PFSK-1 (cell line): ENCODE measurements at regions not wholly inside any gene's neighbourhood (a gene's known extent, or its start where the extent isn't known, plus 50 kb on each side); places are given as distances from the start of the nearest gene placed in this dataset.

Source experiments
- FOXP2 ChIP-seq: optimal IDR thresholded peaks from 2 replicates; pipeline ENCODE3; 2011; ENCODE audit warnings: borderline replicate concordance, control low read depth, inconsistent platforms; ENCODE audit not compliant: insufficient read depth; ENCODE audit errors: extremely low read length, extremely low read depth
- POLR2AphosphoS5 ChIP-seq: IDR thresholded peaks from 2 replicates; pipeline ENCODE4 v1.6.1; 2012; ENCODE audit warnings: low read depth, mild to moderate bottlenecking, control low read depth, low read length, moderate library complexity
- REST ChIP-seq, 2 experiments: IDR thresholded peaks; 2 replicates each; pipeline versions ENCODE4 v1.6.1 to v1.8.0; 2011 to 2012; ENCODE audit warnings: low read depth in 2 of 2, low read length in 2 of 2, control low read depth in 1 of 2, inconsistent platforms in 1 of 2, mild to moderate bottlenecking in 1 of 2, moderate library complexity in 1 of 2; ENCODE audit not compliant: insufficient read depth in 1 of 2
- SIN3A ChIP-seq: IDR thresholded peaks from 2 replicates; pipeline ENCODE4 v1.6.1; 2012; ENCODE audit warnings: mild to moderate bottlenecking, low read length, moderate library complexity, borderline replicate concordance; ENCODE audit not compliant: insufficient read depth
- TAF1 ChIP-seq: IDR thresholded peaks from 2 replicates; pipeline ENCODE4 v1.6.1; 2012; ENCODE audit warnings: low read length, control low read depth, borderline replicate concordance; ENCODE audit not compliant: insufficient read depth

- no peak for TF ChIP-seq REST (IDR thresholded peaks at IDR 0.05; ENCODE audit: insufficient read depth in 1 of 2, low read depth in 2 of 2, low read length in 2 of 2)
- no peak for TF ChIP-seq FOXP2
- TF ChIP-seq SIN3A = no peak
- TF ChIP-seq TAF1 = no peak
- TF ChIP-seq POLR2AphosphoS5 = no peak
These were observed 603.0 kb downstream of the CCDC171 start for GRCh38 chr9:16155878-16156277.

GRCh38 chr9:16157216-16157615 lies 604.4 kb downstream of the CCDC171 start:
- TF ChIP-seq TAF1 = no peak
- no peak for TF ChIP-seq REST (IDR thresholded peaks at IDR 0.05; ENCODE audit: insufficient read depth in 1 of 2, low read depth in 2 of 2, low read length in 2 of 2)
- no peak for TF ChIP-seq SIN3A

- no peak for TF ChIP-seq REST (IDR thresholded peaks at IDR 0.05; ENCODE audit: insufficient read depth in 1 of 2, low read depth in 2 of 2, low read length in 2 of 2)
- TF ChIP-seq TAF1 = no peak
- TF ChIP-seq POLR2AphosphoS5 = no peak
- TF ChIP-seq SIN3A = no peak
- no peak for TF ChIP-seq FOXP2
These were observed 604.8 kb downstream of the CCDC171 start for GRCh38 chr9:16157651-16158050.

GRCh38 chr9:16158093-16158492 lies 605.2 kb downstream of the CCDC171 start:
- TF ChIP-seq FOXP2 (no peak), POLR2AphosphoS5 (no peak), TAF1 (no peak), SIN3A (no peak), REST (IDR thresholded peaks at IDR 0.05; ENCODE audit: insufficient read depth in 1 of 2, low read depth in 2 of 2, low read length in 2 of 2) (no peak)

GRCh38 chr9:16161483-16161882 lies 608.6 kb downstream of the CCDC171 start:
- no peak for TF ChIP-seq FOXP2
- no peak for TF ChIP-seq REST (IDR thresholded peaks at IDR 0.05; ENCODE audit: insufficient read depth in 1 of 2, low read depth in 2 of 2, low read length in 2 of 2)
- no peak for TF ChIP-seq TAF1
- no peak for TF ChIP-seq SIN3A
- TF ChIP-seq POLR2AphosphoS5 = no peak
